ENCODE measurements at regions not wholly inside any gene's neighbourhood (a gene's known extent, or its start where the extent isn't known, plus 50 kb on each side); places are given as distances from the start of the nearest gene placed in this dataset.

GRCh38 chr2:120659275-120659977 lies 76.2 kb upstream of the GLI2 start (continued):
- TF ChIP-seq ZHX1 (conservative IDR thresholded peaks at IDR 0.05; ENCODE audit: low read length) (no peak), COPS2 (conservative IDR thresholded peaks at IDR 0.05) (no peak), NCOA6 (IDR thresholded peaks at IDR 0.05) (no peak), SREBF1 (IDR thresholded peaks at IDR 0.05; ENCODE audit: borderline replicate concordance, low read depth, low read length) (no peak), NR2F6 (CRISPR knock-in tag; IDR thresholded peaks at IDR 0.05) (no peak), RB1 (IDR thresholded peaks at IDR 0.05; ENCODE audit: low read depth) (no peak), ZNF165 (CRISPR knock-in tag; IDR thresholded peaks at IDR 0.05; ENCODE audit: borderline replicate concordance) (no peak), OTX1 (CRISPR knock-in tag; IDR thresholded peaks at IDR 0.05) (no peak), LARP7 (IDR thresholded peaks at IDR 0.05) (no peak), ZNF311 (CRISPR knock-in tag; IDR thresholded peaks at IDR 0.05) (no peak), ZNF707 (CRISPR knock-in tag; conservative IDR thresholded peaks at IDR 0.05) (no peak), ZNF263 (CRISPR knock-in tag; IDR thresholded peaks at IDR 0.05; ENCODE audit: borderline replicate concordance) (no peak)
